ENCODE measurements at regions not wholly inside any gene's neighbourhood (a gene's known extent, or its start where the extent isn't known, plus 50 kb on each side); places are given as distances from the start of the nearest gene placed in this dataset.
A peak's percentile ranks its signal among the peaks of the same experiment; 100 is the strongest.

DNA sequence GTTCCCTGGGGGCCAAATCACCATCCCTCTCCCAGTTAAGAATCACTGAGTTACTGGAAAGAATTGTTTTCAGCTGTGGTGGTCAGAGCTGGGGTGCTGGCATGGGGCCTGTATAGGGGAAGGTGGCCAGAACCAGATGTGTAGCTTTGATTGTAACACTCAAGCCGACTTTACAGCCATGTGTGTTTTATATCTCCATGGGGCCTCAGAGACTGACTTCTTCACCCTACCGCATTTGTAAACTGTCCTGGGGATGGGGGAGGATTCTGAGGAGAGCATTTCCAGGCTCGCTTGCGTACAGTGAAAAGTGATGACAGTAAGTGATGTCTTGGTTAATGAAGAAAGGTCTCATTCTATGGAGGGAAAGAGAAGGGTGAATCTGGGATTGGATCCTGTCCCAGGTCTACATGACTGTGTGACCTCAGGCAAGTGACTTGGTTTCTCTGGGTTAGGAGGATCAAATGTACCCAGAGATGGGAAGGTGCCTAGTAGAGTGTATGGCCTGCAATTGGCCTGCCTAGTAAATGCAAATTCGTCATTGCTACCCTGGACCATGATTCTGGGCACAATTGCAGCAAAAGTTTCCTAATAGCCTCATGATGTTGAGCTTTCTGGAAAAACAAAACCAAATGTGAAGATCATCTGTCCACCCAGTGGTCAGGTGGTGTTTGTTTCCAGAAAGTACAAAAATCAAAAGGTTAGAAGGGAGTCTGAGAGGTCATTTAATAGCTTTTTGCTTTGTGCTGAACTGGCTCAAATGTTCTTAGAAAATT lies 49.7 kb upstream of the RCC2 start:
- Mint-ChIP-seq H3K4me3 (no peak overlapping the region), H3K4me1 (peaks cover 0 to under 1% (median 0%) of the 10 kb centered on the region in 3 donors), H3K27me3 (peaks cover 12 to 26% (median 16%) of the 10 kb centered on the region in 3 donors), H3K27ac (peak overlapping the region in 1 of 6 donors; percentile 57), H3K9me3 (no peaks in the 10 kb centered on the region), H3K36me3 (no peaks in the 10 kb centered on the region)
- DNase-seq, result no peak
- ATAC-seq (ENCODE audit: low read depth in 2 of 2), result no peak

Data from naive B cell (primary cell).